Duodenal mucosa (tissue), 2 donors: ENCODE measurements at regions not wholly inside any gene's neighbourhood (a gene's known extent, or its start where the extent isn't known, plus 50 kb on each side); places are given as distances from the start of the nearest gene placed in this dataset.

Source experiments
- H3K27ac ChIP-seq: one replicate; pipeline ENCODE4 v1.7.0; 2013; ENCODE audit warnings: low read depth, low read length
- H3K27me3 ChIP-seq, 2 donors: one replicate each; pipeline ENCODE4 v1.7.0; 2013; ENCODE audit warnings: low read length in 2 of 2, control low read depth in 1 of 2; ENCODE audit not compliant: insufficient read depth in 2 of 2, control insufficient read depth in 1 of 2
- H3K36me3 ChIP-seq, 2 donors: one replicate each; pipeline ENCODE4 v1.7.0; 2013; ENCODE audit warnings: low read length in 2 of 2, control low read depth in 1 of 2; ENCODE audit not compliant: insufficient read depth in 2 of 2, control insufficient read depth in 1 of 2
- H3K4me1 ChIP-seq, 2 donors: one replicate each; pipeline ENCODE4 v1.7.0; 2013; ENCODE audit warnings: low read length in 2 of 2, control low read depth in 1 of 2; ENCODE audit not compliant: insufficient read depth in 2 of 2, control insufficient read depth in 1 of 2
- H3K4me3 ChIP-seq, 2 donors: one replicate each; pipeline ENCODE4 v1.7.0; 2013; ENCODE audit warnings: low read length in 2 of 2, low read depth in 1 of 2
- H3K9ac ChIP-seq, 2 donors: one replicate each; pipeline ENCODE4 v1.7.0; 2013; ENCODE audit warnings: low read length in 2 of 2, low read depth in 1 of 2
- H3K9me3 ChIP-seq, 2 donors: one replicate each; pipeline ENCODE4 v1.7.0; 2013; ENCODE audit warnings: low read length in 2 of 2, control low read depth in 1 of 2; ENCODE audit not compliant: control insufficient read depth in 1 of 2

DNA sequence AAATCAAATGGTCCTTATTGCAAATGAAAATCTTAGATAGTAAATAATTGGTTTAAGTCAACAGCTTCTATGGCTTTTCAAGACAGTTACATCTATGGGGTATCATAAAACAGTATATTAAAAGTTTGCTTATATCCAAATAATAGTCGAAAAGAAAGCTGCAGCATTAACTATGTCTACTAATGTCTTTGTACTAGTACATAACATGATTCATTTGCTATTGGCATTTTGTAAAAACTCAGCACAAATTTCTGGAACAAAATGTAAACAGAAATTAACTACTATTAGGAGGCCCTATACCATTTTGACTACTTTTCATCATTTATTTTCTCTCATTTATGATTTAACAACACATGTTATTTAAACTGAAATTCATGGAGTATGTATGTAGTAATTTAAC lies 1435.2 kb upstream of the PRR20A start:
- Histone ChIP-seq H3K27ac (no peak overlapping the region), H3K27me3 (no peaks in the 10 kb centered on the region), H3K36me3 (no peaks in the 10 kb centered on the region)

DNA sequence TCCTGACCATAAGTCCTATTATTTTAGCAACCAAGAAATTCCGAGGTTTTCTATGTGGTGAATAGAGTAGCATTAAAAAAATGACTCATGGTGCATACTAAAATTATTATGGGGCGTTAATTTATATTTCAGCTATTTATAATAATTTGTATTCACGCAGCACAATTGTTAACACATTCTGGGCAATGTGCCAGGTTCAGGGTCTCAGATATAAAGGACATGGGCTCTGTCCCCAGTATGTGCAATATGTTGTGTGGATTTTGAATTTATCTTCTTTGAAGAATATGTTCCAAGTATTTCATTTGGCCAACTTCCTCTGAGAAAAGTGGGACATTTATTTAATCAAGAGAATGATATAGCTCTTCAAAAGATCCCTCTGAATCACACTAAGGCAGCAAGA lies 1434.7 kb upstream of the PRR20A start:
- H3K27ac ChIP-seq = no peak overlapping the region
- no peaks in the 10 kb centered on the region for H3K27me3 ChIP-seq
- H3K4me1 ChIP-seq = no peaks in the 10 kb centered on the region
- H3K36me3 ChIP-seq = no peaks in the 10 kb centered on the region
- H3K9ac ChIP-seq = no peak overlapping the region
- H3K9me3 ChIP-seq = no peaks in the 10 kb centered on the region
- no peak overlapping the region for H3K4me3 ChIP-seq

More for the DNA sequence above, 1435.2 kb upstream of the PRR20A start:
- Histone ChIP-seq H3K4me3 (no peak overlapping the region), H3K4me1 (no peaks in the 10 kb centered on the region), H3K9me3 (no peaks in the 10 kb centered on the region), H3K9ac (no peak overlapping the region)

DNA sequence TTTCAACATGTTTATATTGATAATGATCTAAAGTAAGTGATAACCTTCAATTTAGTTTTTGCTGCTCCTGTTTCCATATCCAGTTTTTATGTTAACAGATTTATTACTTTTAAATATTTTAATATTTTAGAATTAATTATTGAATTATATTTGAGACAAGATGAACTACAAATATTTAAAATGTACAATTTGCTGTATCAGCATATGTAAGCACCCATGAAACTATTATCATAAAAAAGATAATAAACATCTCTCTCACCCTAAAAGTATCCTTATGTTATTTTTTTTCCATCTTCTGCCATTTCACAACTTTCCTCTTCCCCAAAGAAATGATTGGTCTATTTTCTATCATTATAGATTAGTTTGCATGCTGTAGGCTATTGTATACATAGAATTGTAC lies 1426.6 kb upstream of the PRR20A start:
- no peak overlapping the region for H3K9ac ChIP-seq
- no peaks in the 10 kb centered on the region for H3K27me3 ChIP-seq
- H3K36me3 ChIP-seq = no peaks in the 10 kb centered on the region
- no peaks in the 10 kb centered on the region for H3K4me1 ChIP-seq
- H3K4me3 ChIP-seq = no peak overlapping the region
- H3K9me3 ChIP-seq = peaks cover 4 to 6% of the 10 kb centered on the region in 2 donors
- no peak overlapping the region for H3K27ac ChIP-seq

DNA sequence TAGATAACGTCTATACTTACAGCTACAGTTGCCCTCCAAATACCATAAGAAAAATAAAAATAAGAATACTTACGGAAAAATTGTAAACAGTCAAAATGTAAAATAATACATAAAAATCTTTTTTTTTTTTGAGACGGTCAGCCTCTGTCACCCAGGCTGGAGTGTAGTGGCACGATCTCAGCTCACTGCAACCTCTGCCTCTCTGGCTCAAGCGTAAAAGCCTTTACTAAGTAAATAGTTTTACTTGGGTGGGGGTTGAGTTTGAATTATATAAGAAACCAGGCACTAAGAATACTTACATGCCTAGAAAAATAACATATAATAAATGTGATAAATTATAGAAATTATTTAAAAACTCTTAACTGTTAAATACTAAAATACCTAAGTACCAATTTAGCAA lies 1413.0 kb upstream of the PRR20A start:
- no peaks in the 10 kb centered on the region for H3K36me3 ChIP-seq
- no peak overlapping the region for H3K4me3 ChIP-seq
- H3K27ac ChIP-seq = no peak overlapping the region
- H3K9me3 ChIP-seq = peaks cover 5 to 9% of the 10 kb centered on the region in 2 donors
- H3K27me3 ChIP-seq = no peaks in the 10 kb centered on the region
- H3K9ac ChIP-seq = no peak overlapping the region
- no peaks in the 10 kb centered on the region for H3K4me1 ChIP-seq

DNA sequence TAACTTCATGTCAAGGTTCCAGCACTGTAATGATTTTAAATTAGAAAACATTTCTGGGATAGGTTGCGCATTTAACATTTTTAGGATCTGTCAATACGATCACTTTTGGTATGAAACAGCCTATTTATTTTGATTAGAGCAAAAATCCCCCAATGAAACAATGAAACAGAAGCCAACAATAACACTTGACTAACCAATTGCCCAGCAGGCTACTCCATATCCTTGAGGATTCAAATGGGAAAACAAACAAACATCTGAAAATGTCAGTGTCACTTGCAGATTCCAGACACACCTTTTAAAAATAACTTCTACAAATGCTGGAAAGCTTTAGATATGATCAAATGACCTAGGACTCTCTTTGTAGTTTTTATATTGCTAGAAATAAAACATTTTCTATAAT lies 1412.5 kb upstream of the PRR20A start:
- Histone ChIP-seq H3K4me3 (no peak overlapping the region), H3K27ac (no peak overlapping the region), H3K9ac (no peak overlapping the region), H3K27me3 (no peaks in the 10 kb centered on the region), H3K4me1 (no peaks in the 10 kb centered on the region), H3K9me3 (peaks cover 5 to 9% of the 10 kb centered on the region in 2 donors), H3K36me3 (no peaks in the 10 kb centered on the region)

DNA sequence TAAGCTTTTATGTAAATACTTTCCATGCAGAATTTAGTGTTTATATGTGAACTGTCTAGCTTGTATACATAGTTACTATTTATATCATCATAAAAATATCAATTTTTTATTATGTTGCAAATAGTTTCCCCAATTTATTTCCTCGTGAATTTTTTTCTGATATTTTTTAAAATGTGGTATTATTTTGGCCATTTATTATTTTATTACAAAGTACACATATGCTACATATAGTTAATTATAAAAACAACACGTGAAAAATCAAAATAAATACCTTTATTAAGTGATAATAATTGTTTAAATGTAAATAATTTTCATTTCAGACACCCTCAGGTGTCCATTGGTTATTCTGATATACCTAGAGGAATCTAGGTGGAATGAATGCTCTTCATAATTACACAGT lies 1394.9 kb upstream of the PRR20A start:
- Histone ChIP-seq H3K36me3 (no peaks in the 10 kb centered on the region), H3K9me3 (peaks cover 0 to 5% of the 10 kb centered on the region in 2 donors), H3K4me1 (no peaks in the 10 kb centered on the region), H3K9ac (no peak overlapping the region), H3K27me3 (no peaks in the 10 kb centered on the region), H3K27ac (no peak overlapping the region), H3K4me3 (no peak overlapping the region)

DNA sequence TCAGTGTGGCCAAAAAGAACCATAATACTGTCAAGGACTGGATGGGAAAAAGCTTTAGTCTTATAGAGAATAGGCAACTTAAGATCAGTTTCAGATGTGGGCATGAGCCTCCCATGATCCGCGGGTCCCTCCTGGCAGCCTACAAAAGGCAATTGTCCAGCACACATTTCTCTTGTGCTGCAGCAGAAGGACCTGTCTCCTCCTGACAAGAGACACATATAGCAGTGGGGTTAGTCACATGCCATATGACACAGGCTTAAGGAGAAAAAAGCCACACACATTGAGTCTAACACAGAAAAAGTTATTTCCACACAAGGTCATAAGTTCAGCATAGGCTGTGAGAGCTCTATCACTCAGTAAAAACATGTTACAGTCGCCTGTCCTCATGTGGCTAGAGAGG lies 1378.7 kb upstream of the PRR20A start:
- no peaks in the 10 kb centered on the region for H3K4me1 ChIP-seq
- no peak overlapping the region for H3K27ac ChIP-seq
- no peaks in the 10 kb centered on the region for H3K36me3 ChIP-seq
- H3K9me3 ChIP-seq = no peaks in the 10 kb centered on the region
- no peak overlapping the region for H3K9ac ChIP-seq
- H3K4me3 ChIP-seq = no peak overlapping the region
- no peaks in the 10 kb centered on the region for H3K27me3 ChIP-seq

DNA sequence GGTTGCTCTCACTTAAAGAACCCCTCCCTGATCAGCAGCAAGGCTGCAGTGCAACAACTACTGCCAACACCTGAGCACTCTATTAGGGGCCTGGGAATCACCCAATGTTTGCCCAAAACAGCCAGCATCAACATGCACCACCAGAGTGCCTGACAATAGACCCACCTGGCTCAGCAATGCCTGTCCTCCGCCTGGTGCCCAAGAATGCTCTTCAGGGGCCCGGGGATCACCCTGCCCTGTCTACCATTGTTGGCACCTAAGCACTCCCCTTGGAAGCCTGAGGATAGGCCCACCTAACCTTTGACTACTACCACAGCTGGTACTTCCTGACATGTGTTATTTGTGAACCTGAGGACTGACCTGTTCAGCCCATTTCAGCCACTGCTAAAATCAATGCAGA lies 1363.1 kb upstream of the PRR20A start:
- H3K9ac ChIP-seq = no peak overlapping the region
- H3K27me3 ChIP-seq = no peaks in the 10 kb centered on the region
- no peaks in the 10 kb centered on the region for H3K4me1 ChIP-seq
- H3K27ac ChIP-seq = no peak overlapping the region
- H3K4me3 ChIP-seq = no peak overlapping the region
- H3K9me3 ChIP-seq = peaks cover 12 to 13% of the 10 kb centered on the region in 2 donors
- H3K36me3 ChIP-seq = no peaks in the 10 kb centered on the region

DNA sequence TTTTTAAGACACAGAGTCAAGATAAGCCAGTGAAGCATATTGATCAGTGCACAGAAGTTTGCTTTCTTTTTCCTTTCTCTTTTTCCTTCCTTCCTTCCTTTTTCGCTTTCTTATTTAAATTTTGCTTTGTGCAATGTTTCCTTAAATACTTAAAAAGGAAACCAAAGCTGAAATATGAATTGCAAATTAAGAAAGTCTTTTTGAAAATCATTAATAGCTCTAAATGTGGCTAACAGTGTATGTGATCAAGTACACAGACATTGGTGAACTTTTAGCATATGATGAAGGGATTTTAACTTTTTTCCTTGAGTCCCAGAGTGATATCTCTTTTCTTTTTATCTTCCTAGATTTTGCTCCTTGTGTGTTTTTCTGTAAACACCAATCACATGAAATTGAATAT lies 1356.9 kb upstream of the PRR20A start:
- Histone ChIP-seq H3K9me3 (peaks cover 0 to 10% of the 10 kb centered on the region in 2 donors), H3K4me3 (no peak overlapping the region), H3K36me3 (no peaks in the 10 kb centered on the region), H3K27me3 (no peaks in the 10 kb centered on the region), H3K4me1 (no peaks in the 10 kb centered on the region), H3K27ac (no peak overlapping the region), H3K9ac (no peak overlapping the region)

DNA sequence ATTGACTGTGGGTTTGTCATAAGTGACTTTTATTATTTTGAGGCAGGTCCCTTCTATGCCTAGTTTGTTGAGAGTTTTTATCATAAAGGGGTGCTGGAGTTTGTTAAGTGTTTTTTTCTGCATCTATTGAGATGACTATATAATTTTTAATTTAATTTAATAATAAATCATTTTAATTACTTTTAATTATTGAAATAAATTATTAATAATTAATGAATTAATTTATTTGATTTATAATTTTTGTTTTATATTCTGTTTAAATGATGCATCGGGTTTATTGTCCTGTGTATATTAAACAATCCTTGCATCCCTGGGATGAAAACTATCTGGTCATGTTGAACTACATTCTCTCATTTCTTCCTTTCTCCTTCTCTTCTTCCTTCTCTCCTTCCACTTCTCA lies 1352.2 kb upstream of the PRR20A start:
- no peak overlapping the region for H3K4me3 ChIP-seq
- no peak overlapping the region for H3K9ac ChIP-seq
- H3K4me1 ChIP-seq = no peaks in the 10 kb centered on the region
- H3K27ac ChIP-seq = no peak overlapping the region
- peaks cover 0 to 10% of the 10 kb centered on the region in 2 donors for H3K9me3 ChIP-seq
- no peaks in the 10 kb centered on the region for H3K27me3 ChIP-seq
- no peaks in the 10 kb centered on the region for H3K36me3 ChIP-seq

DNA sequence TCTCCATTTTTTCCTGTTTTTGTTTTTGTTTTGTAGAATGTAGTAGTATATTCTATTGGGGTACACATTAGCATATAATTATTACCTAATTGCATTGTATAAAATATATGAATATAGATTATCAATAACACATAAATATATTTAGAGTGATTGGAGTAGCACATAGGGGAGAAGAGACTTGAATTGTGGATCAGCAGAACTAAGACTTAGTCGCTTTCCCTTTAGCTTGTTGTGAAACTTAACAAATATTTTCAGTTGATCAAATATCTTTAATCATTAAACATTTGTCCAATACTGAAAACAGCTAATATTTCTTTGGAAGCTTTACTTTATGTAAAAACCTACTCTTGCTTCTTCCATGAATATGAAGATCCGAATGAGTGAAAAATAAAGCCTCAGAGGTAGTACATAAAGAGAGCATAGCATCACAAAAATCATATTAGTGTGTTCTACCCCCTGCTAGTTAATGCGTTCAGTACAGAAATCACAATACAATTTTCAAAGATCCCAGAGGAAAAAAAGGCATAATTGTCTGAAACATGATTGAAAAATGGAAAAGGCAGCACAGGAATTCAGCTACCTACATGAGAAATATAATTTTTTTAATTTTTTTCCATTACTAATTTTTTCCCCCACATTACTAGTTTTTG lies 1348.0 kb upstream of the PRR20A start:
- Histone ChIP-seq H3K36me3 (no peaks in the 10 kb centered on the region), H3K9me3 (peaks cover 4 to 5% of the 10 kb centered on the region in 2 donors), H3K27me3 (no peaks in the 10 kb centered on the region), H3K9ac (no peak overlapping the region), H3K4me3 (no peak overlapping the region), H3K4me1 (no peaks in the 10 kb centered on the region), H3K27ac (no peak overlapping the region)
